ENCODE measurements at regions not wholly inside any gene's neighbourhood (a gene's known extent, or its start where the extent isn't known, plus 50 kb on each side); places are given as distances from the start of the nearest gene placed in this dataset.
A peak's percentile ranks its signal among the peaks of the same experiment; 100 is the strongest.

GRCh38 chr3:182220013-182220412 is 508.3 kb downstream of the SOX2 start:
- intact Hi-C loops (cut with micrococcal nuclease; ENCODE audit: unreplicated experiment) = no loop called here
- CTCF ChIA-PET = no interaction called here

GRCh38 chr3:182220471-182220870 is 508.7 kb downstream of the SOX2 start:
- POLR2A ChIA-PET (ENCODE audit: low non-redundant PET) = no interaction called here
- Histone ChIP-seq H3K27ac (ENCODE audit: low read depth, low read length, poor library complexity, severe bottlenecking) (no peak overlapping the region), H3K4me1 (ENCODE audit: insufficient read depth, low read length, poor library complexity, severe bottlenecking) (no peaks in the 10 kb centered on the region), H3K4me3 (ENCODE audit: low read depth, low read length, poor library complexity, severe bottlenecking) (no peak overlapping the region), H3K27me3 (replicated peaks; ENCODE audit: insufficient read depth, low read depth, low read length, poor library complexity) (no peaks in the 10 kb centered on the region), H3K36me3 (ENCODE audit: insufficient read depth, low read length, poor library complexity, severe bottlenecking) (no peaks in the 10 kb centered on the region), H3K9me3 (ENCODE audit: low read depth, low read length, poor library complexity, severe bottlenecking) (no peaks in the 10 kb centered on the region)
- TF ChIP-seq EZH2 (IDR thresholded peaks at IDR 0.05; ENCODE audit: borderline replicate concordance, low read depth, low read length, poor library complexity, severe bottlenecking) (no peak), CTCF (conservative IDR thresholded peaks at IDR 0.05; ENCODE audit: low read depth, low read length) (no peak)
- no peak for DNase-seq (ENCODE audit: low spot score)
- intact Hi-C loops (cut with micrococcal nuclease; ENCODE audit: unreplicated experiment) = no loop called here
- CTCF ChIA-PET = no interaction called here
- no TSS peak for BruUV-seq (replicated peaks)

More at GRCh38 chr3:182220013-182220412, 508.3 kb downstream of the SOX2 start:
- no peak overlapping the region for H3K4me3 ChIP-seq (ENCODE audit: low read depth, low read length, poor library complexity, severe bottlenecking)
- no peak for TF ChIP-seq CTCF (conservative IDR thresholded peaks at IDR 0.05; ENCODE audit: low read depth, low read length)
- no peak for TF ChIP-seq EZH2 (IDR thresholded peaks at IDR 0.05; ENCODE audit: borderline replicate concordance, low read depth, low read length, poor library complexity, severe bottlenecking)
- H3K36me3 ChIP-seq (ENCODE audit: insufficient read depth, low read length, poor library complexity, severe bottlenecking) = no peaks in the 10 kb centered on the region
- POLR2A ChIA-PET (ENCODE audit: low non-redundant PET) = no interaction called here
- no peak overlapping the region for H3K27ac ChIP-seq (ENCODE audit: low read depth, low read length, poor library complexity, severe bottlenecking)
- no TSS peak for BruUV-seq (replicated peaks)
- no peaks in the 10 kb centered on the region for H3K4me1 ChIP-seq (ENCODE audit: insufficient read depth, low read length, poor library complexity, severe bottlenecking)
- DNase-seq (ENCODE audit: low spot score) = no peak
- H3K27me3 ChIP-seq (replicated peaks; ENCODE audit: insufficient read depth, low read depth, low read length, poor library complexity) = no peaks in the 10 kb centered on the region
- no peaks in the 10 kb centered on the region for H3K9me3 ChIP-seq (ENCODE audit: low read depth, low read length, poor library complexity, severe bottlenecking)

- Histone ChIP-seq H3K36me3 (ENCODE audit: insufficient read depth, low read length, poor library complexity, severe bottlenecking) (no peaks in the 10 kb centered on the region), H3K27me3 (replicated peaks; ENCODE audit: insufficient read depth, low read depth, low read length, poor library complexity) (no peaks in the 10 kb centered on the region), H3K27ac (ENCODE audit: low read depth, low read length, poor library complexity, severe bottlenecking) (no peak overlapping the region), H3K9me3 (ENCODE audit: low read depth, low read length, poor library complexity, severe bottlenecking) (no peaks in the 10 kb centered on the region), H3K4me1 (ENCODE audit: insufficient read depth, low read length, poor library complexity, severe bottlenecking) (no peaks in the 10 kb centered on the region), H3K4me3 (ENCODE audit: low read depth, low read length, poor library complexity, severe bottlenecking) (no peak overlapping the region)
- no peak for TF ChIP-seq EZH2 (IDR thresholded peaks at IDR 0.05; ENCODE audit: borderline replicate concordance, low read depth, low read length, poor library complexity, severe bottlenecking)
- peak; percentile 45; the same call in 1 of the 2 replicates for TF ChIP-seq CTCF (conservative IDR thresholded peaks at IDR 0.05; ENCODE audit: low read depth, low read length)
- no TSS peak for BruUV-seq (replicated peaks)
- intact Hi-C loops (cut with micrococcal nuclease; ENCODE audit: unreplicated experiment) = no loop called here
- DNase-seq (ENCODE audit: low spot score) = peak; percentile 22
- POLR2A ChIA-PET (ENCODE audit: low non-redundant PET) = no interaction called here
- CTCF ChIA-PET = no interaction called here
Measured at GRCh38 chr3:182226995-182227394, 515.3 kb downstream of the SOX2 start.
